GM18867 (cell line): ENCODE measurements at regions not wholly inside any gene's neighbourhood (a gene's known extent, or its start where the extent isn't known, plus 50 kb on each side); places are given as distances from the start of the nearest gene placed in this dataset.
"Not testable (repeated sequence)": the region's sequence is repeated elsewhere in the genome, so short reads cannot be mapped to it uniquely, and the experiment has no call there.

ENCODE experiments used
- ATAC-seq: cut with Tn5 transposase; IDR thresholded peaks from one replicate; pipeline ENCODE4 v1.9.1; 2021; ENCODE audit warnings: mild to moderate bottlenecking, moderate library complexity; ENCODE audit not compliant: unreplicated experiment

GRCh38 chr9:115397591-115398312 is 279.8 kb upstream of the TNC start:
- no peak for ATAC-seq

GRCh38 chr9:115398313-115398650 is 280.3 kb upstream of the TNC start:
- ATAC-seq, result no peak

DNA sequence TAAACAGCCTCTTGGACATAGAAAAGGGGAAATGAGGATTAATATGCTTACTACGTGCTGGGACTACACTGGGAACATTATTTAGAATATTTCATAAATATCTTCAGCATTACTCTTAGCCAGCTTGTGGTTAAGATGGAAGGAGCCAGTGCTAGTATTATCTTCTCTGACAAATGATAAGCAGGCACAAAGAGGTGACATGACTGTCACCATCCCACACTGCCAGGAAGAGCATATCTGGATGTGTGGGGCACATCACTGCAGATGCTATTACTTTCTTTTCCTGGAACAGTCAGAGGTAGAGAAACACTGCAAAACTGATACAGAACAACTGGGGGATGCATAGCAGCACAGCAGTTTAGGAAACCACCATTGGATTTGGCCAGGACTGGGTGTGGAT is 281.0 kb upstream of the TNC start:
- ATAC-seq, result no peak

- no peak for ATAC-seq
These were observed 282.8 kb upstream of the TNC start for GRCh38 chr9:115400796-115401195.

GRCh38 chr9:115401756-115402327 is 283.9 kb upstream of the TNC start:
- ATAC-seq, result no peak

DNA sequence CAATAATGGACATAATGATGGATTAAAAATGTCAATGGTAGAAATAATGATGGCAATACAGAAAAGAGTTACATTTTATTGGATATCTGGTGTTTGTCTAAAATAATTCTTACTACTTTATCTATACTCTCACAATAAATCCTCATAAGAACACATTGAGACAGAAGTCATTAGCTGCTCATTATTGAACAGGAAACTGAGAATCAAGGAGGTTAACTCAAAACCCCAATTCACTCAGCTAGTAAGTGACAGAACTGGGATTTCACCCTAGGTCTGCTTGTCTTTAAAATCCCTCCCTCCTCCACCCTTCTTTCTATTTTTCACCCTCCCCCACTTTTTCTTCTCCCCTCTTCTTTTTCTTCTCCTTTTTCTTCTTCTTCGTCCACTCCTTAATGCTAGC is 285.8 kb upstream of the TNC start:
- no peak for ATAC-seq

DNA sequence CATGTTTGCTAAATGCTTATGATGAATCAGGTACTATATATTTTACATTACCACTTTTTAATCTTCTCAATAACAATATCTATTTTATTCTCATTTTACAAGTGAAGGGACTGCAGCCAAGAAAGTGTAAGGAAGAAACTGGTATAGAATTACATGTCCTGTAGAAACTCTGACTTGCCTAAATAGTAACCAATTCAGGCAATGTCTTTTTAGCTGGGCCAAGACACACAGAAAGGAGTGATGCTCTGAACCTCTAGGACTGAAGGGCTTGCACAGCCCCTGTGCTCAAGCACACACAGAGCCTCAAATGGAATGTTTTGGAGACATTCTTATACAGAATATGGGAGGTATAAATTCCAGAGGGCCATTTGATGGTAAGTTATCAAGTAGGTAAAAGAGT is 286.4 kb upstream of the TNC start:
- no peak for ATAC-seq

DNA sequence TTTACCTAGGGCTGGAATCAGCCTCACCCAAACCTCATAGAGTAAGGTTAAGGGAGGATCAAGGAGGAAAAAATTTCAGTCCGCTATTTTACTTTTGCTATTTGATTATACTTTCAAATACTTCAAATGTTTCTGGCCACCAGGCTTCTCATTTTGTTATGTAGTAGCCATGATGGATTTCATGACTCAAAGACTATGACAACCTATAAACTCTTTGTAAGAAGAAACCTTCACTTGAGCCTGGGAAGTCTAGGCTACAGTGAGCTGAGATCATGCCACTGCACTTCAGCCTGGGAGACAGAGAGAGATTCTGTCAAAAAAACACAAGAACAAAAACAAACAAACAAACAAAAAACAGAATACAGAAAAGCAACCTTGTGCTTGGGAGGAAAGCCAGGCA is 293.6 kb upstream of the TNC start:
- no peak for ATAC-seq

- no peak for ATAC-seq
These were observed 294.1 kb upstream of the TNC start for GRCh38 chr9:115411993-115412452.

DNA sequence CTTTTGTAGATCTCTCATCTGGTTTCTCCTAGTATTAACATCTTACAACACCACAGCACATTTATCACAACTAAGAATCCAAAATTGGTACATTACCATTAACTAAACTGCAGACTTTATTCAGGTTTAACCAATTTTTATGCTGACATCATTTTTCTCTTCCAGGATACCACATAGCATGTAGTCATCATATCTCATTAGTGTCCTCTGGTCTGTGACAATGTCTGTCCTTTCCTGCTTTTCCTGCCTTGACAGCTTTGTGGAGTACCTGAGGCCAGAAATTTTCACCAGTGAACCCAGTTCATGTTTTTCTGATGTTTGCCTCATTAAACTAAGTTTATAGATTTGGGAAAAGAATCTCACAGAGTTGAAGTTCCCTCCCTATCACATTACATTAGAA is 294.7 kb upstream of the TNC start:
- ATAC-seq, result no peak

DNA sequence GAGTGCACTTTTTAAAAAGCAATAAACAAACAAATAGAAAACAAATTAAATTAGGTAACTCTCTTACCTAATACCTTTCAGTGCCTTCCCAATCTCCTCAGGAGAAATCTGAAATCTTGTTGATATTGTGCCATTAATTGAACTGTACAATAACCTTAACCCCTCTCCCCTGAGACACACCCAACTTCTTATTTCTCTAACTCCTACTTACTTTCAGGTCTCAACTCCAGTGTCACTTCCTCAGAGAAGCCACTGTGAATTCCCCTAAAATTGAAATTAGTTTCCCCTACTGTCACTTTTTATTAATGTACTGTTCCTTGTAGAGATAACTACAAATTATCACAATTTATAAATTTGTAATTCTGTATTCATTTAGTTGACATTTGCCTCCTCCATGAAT is 295.3 kb upstream of the TNC start:
- ATAC-seq, result no peak

- no peak for ATAC-seq
These were observed 295.9 kb upstream of the TNC start for GRCh38 chr9:115413766-115414382.

GRCh38 chr9:115414561-115414960 is 296.6 kb upstream of the TNC start:
- no peak for ATAC-seq

- ATAC-seq, result no peak
These were observed 297.5 kb upstream of the TNC start for GRCh38 chr9:115415450-115415849.

- ATAC-seq, result no peak
These were observed 298.3 kb upstream of the TNC start for GRCh38 chr9:115416299-115416698.

DNA sequence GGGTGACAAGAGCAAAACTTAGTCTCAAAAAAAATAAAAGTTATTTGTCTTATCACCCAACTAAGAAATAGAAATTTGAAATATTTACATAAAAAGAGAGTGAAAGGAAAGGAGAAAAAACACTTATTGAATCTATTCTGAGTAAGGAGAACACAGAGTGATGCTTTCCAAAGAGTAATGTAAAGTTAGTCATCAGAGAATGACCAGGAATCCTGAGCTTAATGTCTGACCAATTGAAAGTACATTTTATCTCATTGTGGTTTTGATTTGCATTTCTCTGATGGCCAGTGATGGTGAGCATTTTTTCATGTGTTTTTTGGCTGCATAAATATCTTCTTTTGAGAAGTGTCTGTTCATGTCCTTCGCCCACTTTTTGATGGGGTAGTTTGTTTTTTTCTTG is 300.2 kb upstream of the TNC start:
- not testable (repeated sequence) for ATAC-seq

- no peak for ATAC-seq
These were observed 305.0 kb upstream of the TNC start for GRCh38 chr9:115422932-115423440.

DNA sequence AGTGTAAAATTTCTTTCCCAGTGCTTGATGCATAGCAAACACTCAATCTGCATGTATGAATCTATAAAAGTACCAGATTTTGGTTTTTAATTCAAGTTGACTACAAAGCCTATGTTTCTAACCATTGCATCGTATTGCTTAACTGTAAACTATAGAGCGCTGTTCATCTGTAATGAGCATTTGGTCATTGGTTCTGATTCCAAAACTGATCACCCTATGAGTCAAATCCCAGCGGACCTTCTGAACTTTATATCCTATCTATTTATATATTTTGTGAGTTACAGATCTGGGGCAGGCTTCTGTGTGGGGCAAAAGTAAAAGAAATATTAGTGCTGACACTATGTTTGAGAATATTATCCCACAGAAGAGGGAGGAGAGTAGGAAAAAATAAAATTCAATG is 305.7 kb upstream of the TNC start:
- no peak for ATAC-seq

GRCh38 chr9:115425601-115426000 is 307.6 kb upstream of the TNC start:
- no peak for ATAC-seq

DNA sequence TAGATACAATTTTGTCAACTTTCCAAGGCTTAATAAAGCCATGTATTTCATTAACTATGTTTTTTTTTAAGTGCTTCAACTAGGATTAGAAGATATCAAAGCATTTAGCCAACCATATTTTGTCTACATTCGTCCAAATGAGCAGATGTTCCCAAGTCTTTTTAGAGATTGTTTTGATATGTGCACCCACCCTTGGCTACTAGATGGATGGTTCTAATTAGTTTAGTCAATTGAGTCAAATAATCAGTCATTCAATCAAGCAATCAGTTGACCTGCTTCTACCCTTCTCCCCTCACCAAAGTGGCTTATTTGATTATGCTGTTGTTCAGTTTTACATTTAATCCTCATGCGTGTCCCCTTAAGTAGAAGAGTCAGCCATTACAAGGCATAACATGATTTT is 319.5 kb upstream of the TNC start:
- no peak for ATAC-seq

DNA sequence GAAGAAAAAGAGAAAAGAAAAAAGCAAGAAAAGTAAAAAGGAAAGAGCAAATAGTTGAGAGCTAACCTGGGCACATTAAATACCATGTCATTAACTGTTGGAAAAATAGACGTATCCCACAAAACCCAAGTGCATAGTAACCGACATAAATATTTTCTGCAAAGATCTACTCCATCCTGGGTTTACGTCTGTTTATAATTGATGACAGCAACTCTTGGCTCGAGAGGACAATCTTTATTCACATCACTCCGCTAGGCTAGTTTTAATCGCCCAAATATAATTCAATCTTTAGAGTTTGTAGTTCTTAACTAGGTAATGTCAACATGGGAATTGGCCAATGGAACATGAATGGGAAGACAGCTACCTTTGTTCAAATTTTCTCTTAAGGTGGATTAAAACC is 321.7 kb upstream of the TNC start:
- no peak for ATAC-seq

DNA sequence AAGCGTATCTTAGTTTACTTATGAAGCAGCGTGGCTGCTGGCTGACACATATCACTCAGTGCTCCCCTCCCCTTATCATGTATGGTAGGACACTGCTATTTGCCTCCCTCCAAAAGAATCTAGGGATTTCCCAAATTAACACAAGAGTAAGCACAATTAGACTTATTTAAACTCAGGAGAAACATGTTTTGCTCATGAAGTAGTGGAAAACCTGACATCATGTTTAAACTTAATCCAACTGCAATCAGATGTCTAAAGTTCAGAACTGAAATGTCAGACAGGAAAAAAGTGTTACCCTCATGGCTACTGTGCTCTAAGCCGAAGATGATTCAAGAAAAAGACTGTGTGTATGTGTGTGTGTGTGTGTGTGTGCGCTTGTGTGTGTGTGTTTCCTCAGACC is 324.1 kb upstream of the TNC start:
- ATAC-seq, result no peak
